Smooth muscle cell (in vitro differentiated cells): ENCODE measurements at regions not wholly inside any gene's neighbourhood (a gene's known extent, or its start where the extent isn't known, plus 50 kb on each side); places are given as distances from the start of the nearest gene placed in this dataset.

Experiments
- DNase-seq: peaks from one replicate; lab custom pipeline; 2025; ENCODE audit not compliant: unreplicated experiment; lab: John Stamatoyannopoulos, UW
- H2AFZ ChIP-seq: fragments of 200-600 bp; sonication (generic); 2 replicates; pipeline ENCODE4 v1.6.0; 2016; ENCODE audit warnings: antibody characterized with exemption, low read depth, mild to moderate bottlenecking
- H3F3A ChIP-seq: fragments of 200-600 bp; sonication (generic); 2 replicates; pipeline ENCODE4 v1.6.0; 2017; ENCODE audit warnings: antibody characterized with exemption, low read depth
- H3K27ac ChIP-seq: fragments of 200-600 bp; sonication (generic); 2 replicates; pipeline ENCODE4 v1.5.1; 2016; ENCODE audit warnings: low read depth, mild to moderate bottlenecking
- H3K27me3 ChIP-seq: fragments of 200-600 bp; sonication (generic); 2 replicates; pipeline ENCODE4 v1.6.1; 2016; ENCODE audit warnings: low read depth, mild to moderate bottlenecking
- H3K36me3 ChIP-seq: fragments of 200-600 bp; sonication (generic); 2 replicates; pipeline ENCODE4 v1.5.1; 2016; ENCODE audit warnings: low read depth
- H3K4me1 ChIP-seq: fragments of 200-600 bp; sonication (generic); 2 replicates; pipeline ENCODE4 v1.5.1; 2016; ENCODE audit warnings: low read depth
- H3K4me2 ChIP-seq: fragments of 200-600 bp; sonication (generic); 2 replicates; pipeline ENCODE4 v1.6.0; 2016; ENCODE audit warnings: mild to moderate bottlenecking
- H3K4me3 ChIP-seq: fragments of 200-600 bp; sonication (generic); 2 replicates; pipeline ENCODE4 v1.5.1; 2016; ENCODE audit warnings: mild to moderate bottlenecking
- H3K79me2 ChIP-seq: fragments of 200-600 bp; sonication (generic); 2 replicates; pipeline ENCODE4 v1.6.0; 2016; ENCODE audit warnings: low read depth, mild to moderate bottlenecking
- H3K9ac ChIP-seq: fragments of 200-600 bp; sonication (generic); 2 replicates; pipeline ENCODE4 v1.6.0; 2016; ENCODE audit warnings: low read depth
- H3K9me3 ChIP-seq: fragments of 200-600 bp; sonication (generic); replicated peaks from 2 replicates; pipeline ENCODE4 v1.5.1; 2016; ENCODE audit warnings: low read depth
- H4K20me1 ChIP-seq: fragments of 200-600 bp; sonication (generic); 2 replicates; pipeline ENCODE4 v1.6.0; 2016; ENCODE audit warnings: low read depth
- WGBS: methylation state at CpG from one replicate; pipeline ENCODE4 v1.1.7; 2016; ENCODE audit warnings: low lambda C conversion rate; 5-methylcytosine and 5-hydroxymethylcytosine counted together
- TF ChIP-seq, protein P1 (sequence below): fragments of 200-600 bp; sonication (generic); IDR thresholded peaks from 2 replicates; pipeline ENCODE4 v1.5.1; 2017; ENCODE audit warnings: borderline replicate concordance, mild to moderate bottlenecking, antibody characterized with exemption; ENCODE audit not compliant: insufficient read depth, poor library complexity, severe bottlenecking

DNA sequence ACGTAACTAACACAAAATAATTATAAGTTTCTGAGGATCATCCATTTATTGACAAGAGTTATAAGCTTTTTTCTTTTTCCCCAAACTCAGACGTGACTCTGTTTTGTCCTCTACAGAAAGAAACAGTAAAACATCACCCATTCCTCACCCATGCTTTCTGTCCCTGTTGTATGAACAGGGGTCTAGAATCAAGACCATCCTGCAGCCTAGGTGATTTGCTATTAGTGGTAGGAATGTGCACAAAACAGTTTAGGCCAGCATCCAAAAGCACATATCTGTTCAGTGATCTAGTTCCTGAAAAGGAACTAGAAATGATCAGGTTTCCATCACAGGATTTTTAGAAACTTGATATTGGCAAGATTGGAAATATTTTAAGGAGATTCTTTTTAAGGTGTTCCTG lies 527.6 kb downstream of the SOX2 start:
- 79% methylated on average over 2 of the region's 2 CpGs for WGBS
- no peak overlapping the region for H3K4me3 ChIP-seq

GRCh38 chr3:182240474-182240873 lies 528.7 kb downstream of the SOX2 start:
- H3K79me2 ChIP-seq: no peaks in the 10 kb centered on the region
- H3K27ac ChIP-seq: no peak overlapping the region
- H3K4me3 ChIP-seq: no peak overlapping the region
- H4K20me1 ChIP-seq: no peaks in the 10 kb centered on the region
- no peak overlapping the region for H3K4me2 ChIP-seq
- H3K9me3 ChIP-seq: no peaks in the 10 kb centered on the region
- WGBS: 82% methylated on average over 2 of the region's 2 CpGs
- H3K4me1 ChIP-seq: peaks cover 48% of the 10 kb centered on the region
- H2AFZ ChIP-seq: no peak overlapping the region
- no peak overlapping the region for H3K9ac ChIP-seq
- no peaks in the 10 kb centered on the region for H3K27me3 ChIP-seq
- no peak for DNase-seq
- TF ChIP-seq, protein P1, sequence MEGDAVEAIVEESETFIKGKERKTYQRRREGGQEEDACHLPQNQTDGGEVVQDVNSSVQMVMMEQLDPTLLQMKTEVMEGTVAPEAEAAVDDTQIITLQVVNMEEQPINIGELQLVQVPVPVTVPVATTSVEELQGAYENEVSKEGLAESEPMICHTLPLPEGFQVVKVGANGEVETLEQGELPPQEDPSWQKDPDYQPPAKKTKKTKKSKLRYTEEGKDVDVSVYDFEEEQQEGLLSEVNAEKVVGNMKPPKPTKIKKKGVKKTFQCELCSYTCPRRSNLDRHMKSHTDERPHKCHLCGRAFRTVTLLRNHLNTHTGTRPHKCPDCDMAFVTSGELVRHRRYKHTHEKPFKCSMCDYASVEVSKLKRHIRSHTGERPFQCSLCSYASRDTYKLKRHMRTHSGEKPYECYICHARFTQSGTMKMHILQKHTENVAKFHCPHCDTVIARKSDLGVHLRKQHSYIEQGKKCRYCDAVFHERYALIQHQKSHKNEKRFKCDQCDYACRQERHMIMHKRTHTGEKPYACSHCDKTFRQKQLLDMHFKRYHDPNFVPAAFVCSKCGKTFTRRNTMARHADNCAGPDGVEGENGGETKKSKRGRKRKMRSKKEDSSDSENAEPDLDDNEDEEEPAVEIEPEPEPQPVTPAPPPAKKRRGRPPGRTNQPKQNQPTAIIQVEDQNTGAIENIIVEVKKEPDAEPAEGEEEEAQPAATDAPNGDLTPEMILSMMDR: no peak
- no peaks in the 10 kb centered on the region for H3F3A ChIP-seq
- no peaks in the 10 kb centered on the region for H3K36me3 ChIP-seq

More for the DNA sequence above, 527.6 kb downstream of the SOX2 start:
- Histone ChIP-seq H2AFZ (no peak overlapping the region), H3K4me1 (peaks cover 48% of the 10 kb centered on the region), H3K36me3 (no peaks in the 10 kb centered on the region), H3F3A (no peaks in the 10 kb centered on the region), H3K27ac (no peak overlapping the region), H3K9ac (no peak overlapping the region), H4K20me1 (no peaks in the 10 kb centered on the region), H3K4me2 (no peak overlapping the region), H3K79me2 (no peaks in the 10 kb centered on the region), H3K27me3 (no peaks in the 10 kb centered on the region), H3K9me3 (no peaks in the 10 kb centered on the region)
- TF ChIP-seq, protein P1: no peak
- no peak for DNase-seq

- H2AFZ ChIP-seq: peak overlapping the region; percentile 28
- DNase-seq: no peak
- no peaks in the 10 kb centered on the region for H3K79me2 ChIP-seq
- no peaks in the 10 kb centered on the region for H3F3A ChIP-seq
- H3K36me3 ChIP-seq: no peaks in the 10 kb centered on the region
- H3K4me2 ChIP-seq: no peak overlapping the region
- TF ChIP-seq, protein P1: no peak
- H3K27me3 ChIP-seq: no peaks in the 10 kb centered on the region
- H4K20me1 ChIP-seq: no peaks in the 10 kb centered on the region
- peak overlapping the region; percentile 53 for H3K27ac ChIP-seq
- H3K4me1 ChIP-seq: peaks cover 46% of the 10 kb centered on the region
- 94% methylated on average over 8 of the region's 8 CpGs for WGBS
- no peak overlapping the region for H3K9ac ChIP-seq
- no peak overlapping the region for H3K4me3 ChIP-seq
- no peaks in the 10 kb centered on the region for H3K9me3 ChIP-seq
Observed at GRCh38 chr3:182241196-182241765, 529.6 kb downstream of the SOX2 start.
